SHP77 (cell line): ENCODE measurements at regions not wholly inside any gene's neighbourhood (a gene's known extent, or its start where the extent isn't known, plus 50 kb on each side); places are given as distances from the start of the nearest gene placed in this dataset.
A peak's percentile ranks its signal among the peaks of the same experiment; 100 is the strongest.

ENCODE experiments used
- DNase-seq, 2 experiments: peaks; one replicate each; lab custom pipeline; 2025; lab: John Stamatoyannopoulos, UW

GRCh38 chr11:115722711-115723110 lies 218.5 kb upstream of the CADM1 start:
- no peak for DNase-seq

- DNase-seq = no peak
Observed at GRCh38 chr11:115721296-115721995, 217.2 kb upstream of the CADM1 start.

- DNase-seq = peak; percentile 62 to 63
Observed at GRCh38 chr11:115720602-115721245, 216.5 kb upstream of the CADM1 start.

GRCh38 chr11:115718945-115719344 lies 214.7 kb upstream of the CADM1 start:
- no peak for DNase-seq

GRCh38 chr11:115718106-115718505 lies 213.9 kb upstream of the CADM1 start:
- DNase-seq = no peak

GRCh38 chr11:115716601-115717529 lies 212.7 kb upstream of the CADM1 start:
- no peak for DNase-seq

- no peak for DNase-seq
Observed at GRCh38 chr11:115716080-115716479, 211.9 kb upstream of the CADM1 start.

- no peak for DNase-seq
Observed at GRCh38 chr11:115715251-115715770, 211.1 kb upstream of the CADM1 start.

- no peak for DNase-seq
Observed at GRCh38 chr11:115712296-115712695, 208.1 kb upstream of the CADM1 start.

GRCh38 chr11:115710980-115711379 lies 206.8 kb upstream of the CADM1 start:
- DNase-seq = no peak

- DNase-seq = no peak
Observed at GRCh38 chr11:115710426-115710825, 206.2 kb upstream of the CADM1 start.

GRCh38 chr11:115709297-115709696 lies 205.1 kb upstream of the CADM1 start:
- no peak for DNase-seq

GRCh38 chr11:115707180-115707905 lies 203.1 kb upstream of the CADM1 start:
- no peak for DNase-seq

- DNase-seq = no peak
Observed at GRCh38 chr11:115706626-115707135, 202.5 kb upstream of the CADM1 start.

- DNase-seq = no peak
Observed at GRCh38 chr11:115705200-115705599, 201.0 kb upstream of the CADM1 start.

- no peak for DNase-seq
Observed at GRCh38 chr11:115700981-115701875, 197.0 kb upstream of the CADM1 start.

GRCh38 chr11:115700496-115700895 lies 196.3 kb upstream of the CADM1 start:
- no peak for DNase-seq

GRCh38 chr11:115699733-115700132 lies 195.5 kb upstream of the CADM1 start:
- no peak for DNase-seq

- DNase-seq = no peak
Observed at GRCh38 chr11:115699326-115699725, 195.1 kb upstream of the CADM1 start.

- no peak for DNase-seq
Observed at GRCh38 chr11:115698243-115698642, 194.0 kb upstream of the CADM1 start.
